Frontal cortex (tissue), 3 donors: ENCODE measurements at regions not wholly inside any gene's neighbourhood (a gene's known extent, or its start where the extent isn't known, plus 50 kb on each side); places are given as distances from the start of the nearest gene placed in this dataset.
"Not testable (repeated sequence)": the region's sequence is repeated elsewhere in the genome, so short reads cannot be mapped to it uniquely, and the experiment has no call there.

Experiments
- DNase-seq, 2 donors: peaks; one replicate each; pipeline ENCODE4 v3.0.0; 2012; ENCODE audit warnings: low spot score in 2 of 2
- FAIRE-seq: peaks from 2 replicates; lab custom pipeline; 2012; peaks lifted over from hg19 to GRCh38; lab: Jason Lieb, UNC
- donor health status: control.
- donor health status: control.
- donor health status: control.

DNA sequence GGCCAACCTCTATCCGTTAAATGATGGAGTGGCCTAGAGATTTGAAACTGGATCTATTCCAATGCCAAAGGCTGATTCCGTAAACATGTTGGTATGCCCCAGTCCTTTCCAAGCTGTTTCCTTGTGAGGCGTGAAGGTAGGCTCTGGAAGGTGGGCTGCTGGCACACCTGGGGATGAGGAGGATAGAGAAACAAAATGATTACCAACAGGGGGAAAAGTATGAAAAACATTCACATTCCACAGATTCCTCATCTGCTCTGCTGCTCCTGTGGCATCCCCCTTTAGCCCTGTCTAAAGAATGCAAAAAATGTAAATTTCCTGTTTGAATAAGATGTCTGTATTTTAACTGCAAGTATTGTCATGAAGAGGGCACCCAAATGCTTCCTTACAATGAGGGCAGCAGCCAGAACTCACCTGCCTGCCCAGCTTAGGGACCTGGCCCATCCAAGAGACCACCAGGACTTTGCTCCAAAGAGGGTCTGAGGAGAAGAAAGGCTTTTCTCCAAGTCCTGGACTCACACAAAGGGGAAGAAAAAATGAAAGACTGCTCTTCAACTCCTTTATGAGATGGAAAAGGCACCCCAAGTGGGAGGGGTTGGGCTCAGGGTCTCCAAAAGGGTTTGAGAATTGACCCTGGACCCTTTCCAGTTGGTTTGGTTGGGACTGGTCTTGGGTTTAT is 132.3 kb upstream of the PELI1 start:
- DNase-seq, result no peak
- no peak for FAIRE-seq

DNA sequence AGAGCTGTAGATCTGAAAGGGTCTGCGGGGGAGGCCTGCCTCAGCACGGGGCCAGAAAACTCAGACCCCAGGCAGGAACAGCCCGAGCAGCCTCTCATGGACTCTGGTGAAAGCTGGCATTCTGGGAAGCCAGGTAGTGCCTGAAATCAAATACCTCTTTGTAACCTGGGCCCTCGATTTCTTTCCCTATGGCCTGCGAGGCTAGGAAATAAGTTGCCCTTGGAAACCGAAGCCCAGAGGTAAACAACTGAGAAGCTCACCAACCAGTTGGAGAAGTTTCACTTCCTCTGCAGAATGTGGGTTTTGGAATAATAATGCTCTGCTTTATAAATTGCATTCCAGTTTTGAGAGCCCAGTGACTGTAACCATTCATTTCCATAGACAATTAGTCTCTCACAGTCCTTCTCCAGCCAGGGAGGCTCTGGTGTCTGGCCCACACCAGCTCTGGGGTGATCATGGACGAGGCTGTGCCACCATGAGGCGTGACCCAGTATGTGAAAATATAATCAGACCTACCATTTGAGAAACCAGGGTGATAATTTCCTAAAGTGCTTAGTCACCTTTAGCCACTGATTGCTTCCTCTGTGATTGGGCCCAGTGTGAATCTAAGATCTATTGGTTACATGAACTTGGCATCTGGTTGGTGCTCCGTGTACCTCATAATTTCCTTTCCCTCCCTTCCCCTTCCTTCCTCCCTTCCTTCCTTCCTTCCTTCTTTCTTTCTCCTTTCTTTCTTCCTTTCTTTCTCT is 133.1 kb upstream of the PELI1 start:
- DNase-seq, result peak in 1 of 2 donors; percentile 16
- no peak for FAIRE-seq

DNA sequence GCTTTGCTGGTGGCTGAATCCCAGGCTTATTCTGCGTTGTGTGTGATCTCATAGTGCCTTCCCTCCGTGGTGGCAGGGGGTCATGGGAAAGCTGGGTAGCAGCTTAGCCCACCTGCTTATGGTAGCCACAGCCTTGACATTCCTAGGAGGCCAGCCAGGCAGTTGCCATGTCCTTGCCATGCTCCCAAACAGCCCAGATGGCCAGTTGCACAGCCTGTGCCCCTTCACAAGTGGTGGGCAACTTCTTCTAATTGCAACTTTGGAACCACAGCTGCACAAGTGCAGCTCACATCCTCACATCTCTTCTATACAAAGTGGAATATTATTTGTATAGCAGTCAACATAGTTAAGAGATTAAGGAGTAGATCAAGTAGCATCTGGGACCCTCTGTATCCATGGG is 136.6 kb upstream of the PELI1 start:
- FAIRE-seq, DNase-seq: not testable (repeated sequence)

DNA sequence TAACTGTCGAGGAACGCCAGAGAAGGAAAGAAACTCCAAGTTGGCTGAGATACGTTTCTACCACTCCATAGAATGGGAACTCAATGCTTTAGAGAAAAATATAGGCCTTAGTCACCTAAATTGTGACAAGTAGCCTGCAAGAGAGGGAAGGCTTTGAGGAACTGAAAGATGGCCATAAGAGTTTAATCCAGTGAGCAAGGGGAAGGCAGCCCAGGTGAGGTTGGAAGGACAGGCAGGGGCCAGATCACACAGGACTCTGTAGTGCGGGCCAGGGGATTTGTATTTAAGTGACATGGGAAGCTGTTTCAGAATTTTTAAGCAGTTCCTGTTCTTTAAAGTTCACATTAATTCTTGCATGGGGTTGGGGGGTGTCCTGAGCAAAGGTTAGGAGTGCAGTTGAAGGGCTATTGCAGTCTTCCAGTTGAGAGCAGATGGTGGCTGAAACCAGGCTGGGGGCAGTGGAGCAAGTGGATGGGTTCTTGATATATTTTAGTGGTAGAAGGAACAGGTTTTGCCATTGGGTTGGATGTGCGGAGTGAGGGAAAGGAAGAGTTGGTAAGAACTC is 138.9 kb upstream of the PELI1 start:
- DNase-seq (no peak), FAIRE-seq (no peak)

DNA sequence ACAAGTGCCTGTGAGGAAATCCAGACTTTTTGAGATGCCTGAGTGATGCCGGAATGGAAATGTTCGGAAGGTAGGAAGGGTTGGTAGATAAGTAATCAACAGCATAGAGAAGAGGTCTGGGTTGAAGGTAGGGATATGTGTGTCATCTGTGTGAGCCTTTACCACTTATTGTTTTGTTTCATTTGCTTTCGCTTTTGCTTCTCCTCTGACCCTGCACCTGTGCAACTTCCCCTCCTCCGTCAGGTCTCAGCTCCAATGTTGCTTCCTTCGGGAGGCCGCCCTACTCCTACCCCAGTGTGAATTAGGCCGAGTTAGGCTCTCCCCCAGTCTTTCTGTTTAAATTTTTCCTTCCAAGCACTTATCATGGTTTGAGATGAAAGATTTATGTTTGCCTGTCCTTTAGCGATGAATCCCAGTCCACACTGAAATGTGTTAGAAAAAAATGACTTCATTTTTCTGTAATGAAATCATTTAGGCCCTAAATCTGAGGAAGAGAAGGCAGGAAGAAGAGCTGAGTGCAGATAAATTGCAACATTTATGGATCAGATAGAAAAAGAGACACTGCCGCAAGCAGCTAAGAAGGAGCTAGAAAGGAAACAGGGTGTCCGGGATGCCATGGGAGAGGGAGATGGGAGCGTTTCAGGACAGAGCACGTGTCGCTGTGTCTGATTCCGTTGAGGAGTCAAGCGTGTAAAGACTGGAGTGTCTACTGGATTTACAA is 139.6 kb upstream of the PELI1 start:
- no peak for DNase-seq
- FAIRE-seq, result no peak

DNA sequence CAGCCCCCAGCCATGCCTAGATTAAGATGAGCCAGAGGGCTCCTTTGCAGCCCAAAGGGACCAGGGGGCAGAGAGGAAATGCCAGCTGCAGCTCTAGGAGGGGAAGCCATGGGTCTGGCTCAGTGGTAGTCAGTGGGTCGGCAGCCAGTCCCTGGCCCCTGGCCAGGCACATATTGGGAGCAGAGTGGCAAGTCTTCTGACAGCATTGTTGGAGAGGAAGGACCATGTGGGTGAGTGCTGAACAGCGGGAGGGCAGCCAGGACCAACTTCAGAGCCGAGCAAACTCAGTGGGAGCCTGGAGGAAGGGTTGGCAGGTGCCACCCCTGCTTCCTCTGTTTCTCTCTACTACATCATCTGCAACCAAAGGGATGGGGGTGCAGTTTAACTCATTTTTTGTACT is 140.5 kb upstream of the PELI1 start:
- DNase-seq, result peak in 1 of 2 donors; percentile 15

DNA sequence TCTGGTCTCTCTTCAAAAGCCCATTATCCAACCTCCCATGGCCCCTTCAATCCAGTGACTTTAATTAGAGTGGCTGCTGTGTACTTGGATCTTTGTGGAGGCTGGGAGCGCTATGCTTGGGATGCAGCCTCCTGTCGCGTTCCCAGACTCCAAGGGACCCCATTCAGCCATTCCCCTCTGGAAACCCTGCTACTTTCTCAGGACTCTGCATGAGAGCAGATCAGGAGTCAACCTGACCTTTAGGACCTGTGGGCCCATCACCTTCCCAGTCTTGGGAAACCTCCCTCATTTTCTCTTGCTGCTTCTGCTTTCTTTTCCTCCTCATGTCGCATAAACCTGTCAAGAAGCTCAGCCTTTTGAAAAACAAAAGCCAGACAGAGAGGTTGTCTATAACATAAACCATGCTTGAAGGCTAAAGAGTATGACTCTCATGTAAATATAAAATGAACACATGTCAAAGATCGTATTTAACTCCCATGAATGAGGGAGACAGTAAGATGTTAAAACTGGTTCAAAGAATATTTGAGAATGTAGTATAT is 143.1 kb upstream of the PELI1 start:
- no peak for FAIRE-seq

More for the DNA sequence above, 140.5 kb upstream of the PELI1 start:
- FAIRE-seq, result no peak

DNA sequence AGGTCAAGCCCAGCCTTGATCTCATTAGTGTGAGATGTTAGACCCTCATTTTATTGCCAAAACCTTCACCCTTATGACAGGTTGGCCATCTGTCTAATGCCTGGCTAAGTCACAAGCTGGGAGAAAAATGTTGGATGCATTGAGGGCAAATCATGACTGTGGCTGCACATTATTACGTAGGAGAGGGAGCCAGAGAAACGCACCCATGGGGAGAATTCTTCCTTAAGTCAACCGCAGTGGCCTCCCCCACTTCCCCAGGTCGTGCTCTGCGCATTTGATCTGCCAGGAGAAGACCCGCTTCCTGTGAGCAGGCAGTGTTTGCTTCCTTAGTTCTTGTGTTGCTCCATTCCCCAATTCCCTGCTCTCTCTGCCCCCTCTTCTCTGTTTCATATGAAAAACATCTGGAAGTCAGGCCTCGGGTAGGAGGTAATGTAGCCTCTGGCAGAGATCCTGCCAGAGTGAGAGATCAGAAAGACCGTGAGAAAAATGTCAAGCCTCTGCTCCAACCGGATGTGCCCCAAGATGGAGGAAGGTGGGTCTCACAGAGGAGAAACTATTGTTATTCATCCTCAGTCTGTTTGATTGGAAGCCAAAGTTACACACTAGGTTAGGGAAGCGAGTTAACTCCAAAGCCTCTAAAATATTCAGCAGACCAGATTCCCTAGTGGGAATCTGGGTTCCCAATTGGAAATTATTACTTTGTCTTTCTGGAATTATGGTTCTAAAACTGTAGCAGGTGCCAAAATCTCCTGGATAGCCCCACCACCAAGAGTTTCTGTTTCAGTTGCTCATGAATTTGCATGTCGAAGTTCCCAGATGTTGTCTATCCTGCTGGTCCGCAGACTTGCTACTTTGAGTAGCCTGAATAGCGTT is 144.3 kb upstream of the PELI1 start:
- no peak for DNase-seq
- FAIRE-seq, result no peak

More for the DNA sequence above, 143.1 kb upstream of the PELI1 start:
- DNase-seq, result no peak

DNA sequence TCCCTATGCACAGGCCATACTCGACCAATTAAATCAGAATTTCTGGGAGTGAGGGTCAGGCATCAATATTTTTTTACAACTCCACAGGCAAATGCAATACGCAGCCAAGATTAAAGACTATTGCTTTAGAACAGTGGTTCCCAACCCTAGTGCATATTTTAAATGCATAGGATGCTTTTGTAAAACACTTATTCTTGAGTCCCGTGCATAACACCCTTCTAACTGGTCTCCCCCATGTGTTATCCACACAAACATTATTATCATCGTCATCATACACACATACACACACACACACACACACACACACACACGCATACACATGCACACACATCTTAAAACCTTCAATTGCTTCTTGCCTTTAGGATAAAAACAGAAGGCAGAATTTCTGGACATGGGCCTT is 145.0 kb upstream of the PELI1 start:
- FAIRE-seq, result no peak
- DNase-seq, result no peak

DNA sequence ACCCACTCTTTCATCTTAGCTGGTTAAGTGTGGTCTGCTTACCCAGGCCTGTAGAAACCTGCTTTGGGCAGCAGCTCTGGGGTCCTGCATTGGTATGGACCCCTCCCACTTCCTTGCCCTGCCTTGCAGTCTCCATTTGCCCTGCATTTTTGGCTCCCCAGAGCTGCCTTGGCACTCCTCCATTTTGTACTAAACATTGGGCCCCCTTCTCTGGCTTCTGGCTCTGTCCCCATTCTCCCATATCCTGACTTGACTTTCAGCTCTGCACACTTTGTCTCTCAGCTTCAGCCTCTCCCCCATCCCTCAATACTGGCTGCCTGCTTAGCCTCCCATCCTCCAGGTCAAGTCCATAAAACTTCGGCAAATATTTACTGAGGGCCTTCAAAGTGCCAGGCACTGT is 145.5 kb upstream of the PELI1 start:
- DNase-seq (no peak), FAIRE-seq (no peak)

DNA sequence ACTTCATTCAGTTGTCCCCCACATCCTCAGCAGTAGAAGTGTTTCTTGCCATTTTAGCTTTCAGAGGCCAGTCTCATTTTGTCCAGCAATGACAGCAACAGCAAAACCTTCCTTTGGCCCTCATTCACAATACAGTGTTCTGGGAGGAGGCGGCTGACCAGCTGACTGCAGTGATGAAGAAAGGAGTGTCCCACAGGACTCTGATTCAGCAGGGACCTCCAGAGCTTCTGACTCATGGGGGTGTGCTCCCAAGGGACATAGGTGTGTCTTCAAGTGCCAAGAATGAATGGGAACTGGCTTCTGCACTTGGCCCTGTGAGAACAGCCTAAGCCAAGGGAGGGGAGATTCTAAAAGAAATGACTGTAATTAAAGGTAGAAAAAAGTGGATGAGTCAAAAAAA is 147.0 kb upstream of the PELI1 start:
- FAIRE-seq (no peak), DNase-seq (no peak)

DNA sequence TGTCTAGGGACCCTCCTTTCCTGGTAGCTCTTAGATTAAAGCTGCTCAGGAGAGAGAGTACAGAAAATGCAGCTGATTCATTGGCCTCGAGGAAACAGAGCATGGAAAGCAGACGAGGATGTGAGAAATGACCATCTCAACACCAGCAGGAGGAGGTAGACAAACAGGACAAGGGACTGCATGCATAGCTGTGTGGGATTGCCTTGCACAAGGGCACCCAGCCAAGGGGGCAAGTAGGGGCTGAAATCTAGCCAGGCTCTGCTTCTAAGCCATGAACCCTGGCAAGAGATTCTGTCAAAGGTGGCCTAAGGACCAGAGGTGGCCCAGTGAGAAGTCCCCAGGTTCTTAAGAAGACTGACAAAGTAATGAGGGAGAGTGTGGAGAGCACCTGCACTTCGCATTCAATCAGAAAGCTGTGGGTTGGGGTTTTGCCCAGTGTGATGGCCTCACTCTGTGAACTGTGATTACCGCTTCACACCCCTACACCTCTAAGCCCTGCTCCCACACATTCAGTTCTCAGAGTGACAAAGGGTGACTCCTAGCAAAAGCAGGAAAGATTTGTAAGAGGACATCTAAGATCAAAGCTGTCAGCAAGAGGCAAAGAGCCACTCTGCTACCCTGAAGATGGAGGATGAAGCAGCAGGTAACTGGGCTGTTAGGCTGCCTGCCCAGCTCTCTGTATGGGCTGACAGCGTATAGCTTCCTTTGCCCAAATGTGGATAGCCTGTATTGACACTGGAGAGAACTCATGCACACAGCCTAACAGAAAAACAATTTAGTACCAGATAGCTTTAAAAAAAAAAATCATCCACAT is 151.3 kb upstream of the PELI1 start:
- DNase-seq, result no peak
- FAIRE-seq, result no peak

DNA sequence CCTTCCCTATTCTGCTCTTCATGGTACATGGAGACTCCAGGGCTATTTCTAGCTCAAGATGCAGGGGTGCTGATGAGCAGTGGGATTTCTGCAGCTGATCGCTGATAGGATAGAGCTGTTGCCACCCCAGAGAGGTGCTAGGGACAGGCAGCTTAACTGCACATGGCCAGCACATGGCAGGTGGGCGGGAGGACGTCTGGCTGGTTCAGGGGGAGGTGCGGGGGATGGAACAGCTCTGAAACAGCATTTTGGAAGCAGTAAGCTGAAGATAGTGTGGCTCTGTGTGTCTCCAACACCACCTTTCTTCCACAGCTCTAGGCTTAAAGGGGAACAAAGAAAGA is 151.9 kb upstream of the PELI1 start:
- FAIRE-seq, result no peak
- peak in 1 of 2 donors; percentile 22 for DNase-seq

DNA sequence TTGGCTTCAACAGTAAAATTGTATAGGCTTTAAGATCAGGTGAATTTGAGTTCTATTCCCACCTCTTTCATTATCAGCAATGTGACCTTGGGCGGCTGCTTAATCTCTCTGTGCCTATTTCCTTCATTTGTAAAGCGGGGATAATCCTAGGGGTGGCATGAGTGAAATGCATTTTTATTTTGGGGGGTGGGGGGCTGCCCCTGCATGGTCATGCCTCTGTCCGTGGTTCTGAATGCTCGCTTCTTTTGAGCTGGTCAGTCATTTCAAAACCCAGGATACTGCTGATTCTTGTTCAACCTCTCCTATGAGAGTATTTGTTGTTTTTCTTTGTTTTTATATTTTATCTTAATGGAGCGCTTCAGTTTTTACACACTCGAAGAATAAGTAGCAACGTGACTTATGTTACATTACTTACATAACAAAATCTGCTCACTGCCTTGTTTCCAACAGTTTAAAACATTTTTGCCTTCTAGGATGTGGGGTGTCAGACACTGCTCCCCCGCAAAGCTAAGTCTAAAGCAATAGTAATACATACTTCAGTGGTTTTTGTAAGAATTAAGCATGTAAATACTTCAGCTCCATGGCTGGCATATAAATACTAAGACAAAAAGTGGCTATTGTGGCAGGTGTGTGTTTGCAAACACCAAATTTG is 152.6 kb upstream of the PELI1 start:
- FAIRE-seq (no peak), DNase-seq (no peak)

DNA sequence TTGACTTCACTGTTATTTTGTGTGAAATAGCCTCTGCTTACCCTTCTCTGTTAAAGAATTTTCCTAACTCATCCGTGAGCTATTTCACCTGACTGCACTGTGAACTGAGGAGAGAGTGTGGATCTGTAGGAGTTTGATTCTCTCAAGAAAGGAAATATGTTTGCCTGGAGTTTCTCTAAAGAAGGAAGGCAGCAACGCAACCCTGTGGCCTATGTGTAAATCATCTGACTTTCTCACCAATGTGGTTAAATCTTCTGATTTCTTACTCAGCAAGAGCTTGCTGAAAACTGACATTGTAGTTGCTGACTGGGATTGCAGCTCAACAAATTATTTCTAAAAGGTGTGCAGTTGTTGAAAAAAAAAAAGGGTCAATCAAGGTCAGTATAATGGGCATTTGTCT is 153.9 kb upstream of the PELI1 start:
- no peak for FAIRE-seq
- no peak for DNase-seq

DNA sequence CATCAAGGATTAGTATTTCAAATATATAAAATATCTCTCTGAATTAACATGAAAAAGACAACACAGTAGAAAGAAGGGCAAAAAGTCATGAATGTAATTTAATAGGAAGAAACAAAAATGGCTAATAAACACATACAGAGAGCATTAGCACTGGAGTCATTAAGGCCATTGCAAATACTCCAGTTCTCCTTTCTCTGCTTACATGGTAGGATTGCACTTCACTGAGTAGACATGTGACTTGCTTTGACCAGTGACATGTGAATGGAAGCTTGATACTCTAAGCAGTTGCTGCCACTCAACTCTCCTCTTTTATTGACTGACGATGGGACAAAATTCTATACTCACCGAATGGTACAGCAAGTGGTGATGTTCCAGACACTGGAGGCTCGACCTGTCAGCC is 153.9 kb upstream of the LGALSL start:
- DNase-seq (no peak), FAIRE-seq (no peak)

DNA sequence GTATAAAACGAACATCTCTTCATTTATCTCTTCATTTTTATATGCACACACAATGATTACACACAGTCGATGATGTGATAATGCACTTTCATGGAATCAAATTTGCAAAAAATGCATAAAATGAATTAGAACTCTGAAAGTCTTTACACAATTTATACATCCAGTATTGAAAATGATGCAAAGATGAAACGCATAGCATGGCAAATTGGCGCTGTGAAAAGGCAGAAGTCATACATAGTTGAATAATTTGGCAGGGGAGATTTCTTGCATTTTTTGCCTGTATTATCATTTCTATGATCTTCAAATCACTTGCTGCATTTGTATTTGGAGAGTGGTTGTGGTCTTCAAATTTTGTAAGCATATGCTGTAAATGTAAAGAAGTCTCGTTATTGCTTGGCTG is 150.7 kb upstream of the LGALSL start:
- DNase-seq (no peak), FAIRE-seq (no peak)

DNA sequence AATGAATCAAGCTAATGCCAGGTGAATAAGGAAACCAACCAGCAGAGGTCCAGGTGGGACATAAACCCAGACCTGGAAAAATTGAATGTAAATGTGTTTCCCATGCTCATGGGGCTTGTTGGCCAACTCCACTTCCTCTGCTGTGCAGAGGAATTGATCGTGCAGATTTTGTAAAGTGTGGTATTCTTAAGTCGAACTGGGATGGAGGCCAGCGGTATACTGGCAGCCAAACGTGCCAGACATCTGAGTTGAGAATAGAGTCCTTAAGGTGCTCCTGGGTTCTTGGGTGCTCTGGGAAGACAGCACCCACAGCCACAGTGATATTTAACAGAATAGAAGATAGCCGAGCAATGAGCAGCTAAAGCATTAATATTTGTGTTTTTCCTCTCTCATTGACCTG is 146.5 kb upstream of the LGALSL start:
- DNase-seq (no peak), FAIRE-seq (no peak)
